ENCODE measurements at regions not wholly inside any gene's neighbourhood (a gene's known extent, or its start where the extent isn't known, plus 50 kb on each side); places are given as distances from the start of the nearest gene placed in this dataset.

DNA sequence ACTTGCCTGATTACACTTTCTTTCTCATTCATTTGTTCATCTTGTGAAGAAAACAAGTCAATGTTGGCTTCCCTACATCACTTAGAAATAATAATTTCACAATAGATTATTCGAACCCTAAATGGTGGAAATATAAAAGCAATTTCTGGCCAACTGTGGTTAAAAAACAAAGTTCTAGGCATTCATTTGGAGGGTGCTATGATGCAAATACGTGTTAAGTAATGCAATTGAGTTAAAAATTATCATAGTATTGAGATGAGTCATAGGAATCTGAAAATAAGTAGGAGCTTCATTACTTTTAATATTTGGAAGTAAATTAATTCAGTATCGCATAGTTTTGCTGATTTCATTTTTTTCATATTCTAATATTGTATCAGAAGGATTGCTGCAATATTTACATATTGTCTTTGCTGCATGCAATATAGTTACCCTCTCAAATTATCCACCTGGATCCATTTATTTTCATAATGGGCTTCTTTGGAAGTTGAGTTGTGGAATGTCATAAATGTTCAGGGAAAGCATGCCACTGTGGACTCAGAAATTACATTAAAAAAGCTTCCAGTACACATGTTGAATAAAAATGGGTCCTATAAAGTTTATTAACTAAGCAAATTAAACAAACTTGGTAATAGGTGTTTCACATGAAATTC, 647.7 kb upstream of the WWC1 start:
- no peak overlapping the region for H3K4me3 ChIP-seq (ENCODE audit: low read depth, low read length)
- peak; percentile 57 for DNase-seq (ENCODE audit: low read depth)
- TF ChIP-seq CTCF (IDR thresholded peaks at IDR 0.05; ENCODE audit: insufficient read depth, low read length): no peak

GRCh38 chr5:167644619-167645018, 646.8 kb upstream of the WWC1 start:
- DNase-seq (ENCODE audit: low read depth): no peak
- no peak for TF ChIP-seq CTCF (IDR thresholded peaks at IDR 0.05; ENCODE audit: insufficient read depth, low read length)
- no peak overlapping the region for H3K4me3 ChIP-seq (ENCODE audit: low read depth, low read length)

- H3K4me3 ChIP-seq (ENCODE audit: low read depth, low read length): no peak overlapping the region
- no peak for DNase-seq (ENCODE audit: low read depth)
- TF ChIP-seq CTCF (IDR thresholded peaks at IDR 0.05; ENCODE audit: insufficient read depth, low read length): no peak
Observed at GRCh38 chr5:167649471-167649870, 642.0 kb upstream of the WWC1 start.

DNA sequence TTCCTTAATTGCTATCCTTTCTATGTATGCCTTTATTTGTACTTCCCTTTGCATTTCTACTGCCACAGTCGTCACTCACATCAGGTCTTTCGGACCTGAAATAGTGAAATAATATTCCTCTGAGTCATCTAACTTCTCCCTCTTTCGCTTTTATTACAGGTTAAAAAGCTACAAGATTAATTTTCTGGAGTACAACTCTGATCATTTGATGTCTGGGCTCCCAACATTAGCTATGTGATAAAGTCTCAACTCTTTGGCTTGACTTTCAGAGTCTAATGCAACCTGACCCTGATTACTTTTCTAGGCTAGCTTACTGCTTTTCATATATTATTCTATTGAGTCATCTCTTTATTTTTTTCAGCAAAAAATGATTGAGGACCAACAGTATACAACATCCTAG, 638.8 kb upstream of the WWC1 start:
- no peak overlapping the region for H3K4me3 ChIP-seq (ENCODE audit: low read depth, low read length)
- no peak for TF ChIP-seq CTCF (IDR thresholded peaks at IDR 0.05; ENCODE audit: insufficient read depth, low read length)
- no peak for DNase-seq (ENCODE audit: low read depth)

DNA sequence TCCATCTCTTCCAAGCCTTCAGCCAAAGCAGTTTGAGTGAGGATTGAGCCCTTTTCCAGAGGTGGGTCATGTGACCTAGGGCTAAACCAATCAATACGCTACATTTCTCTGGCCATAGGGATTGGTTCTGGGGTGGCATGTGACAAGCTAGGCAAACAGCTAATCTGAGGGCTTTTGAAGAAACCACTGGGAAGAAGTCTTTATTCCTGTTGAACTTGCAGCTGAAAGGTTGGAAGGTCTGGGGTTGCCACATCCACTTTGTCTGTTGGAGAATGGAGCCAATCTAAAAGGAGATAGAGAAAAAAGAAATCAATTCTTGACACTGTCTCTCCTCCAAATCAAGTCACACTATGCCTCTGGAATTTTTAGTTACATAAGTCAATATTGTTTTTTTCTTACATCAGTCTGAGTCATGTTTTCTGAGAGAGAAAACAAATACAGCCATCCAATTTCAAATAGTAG, 637.8 kb upstream of the WWC1 start:
- DNase-seq (ENCODE audit: low read depth): peak; percentile 45
- H3K4me3 ChIP-seq (ENCODE audit: low read depth, low read length): no peak overlapping the region
- no peak for TF ChIP-seq CTCF (IDR thresholded peaks at IDR 0.05; ENCODE audit: insufficient read depth, low read length)

GRCh38 chr5:167657016-167657415, 634.4 kb upstream of the WWC1 start:
- DNase-seq (ENCODE audit: low read depth): no peak
- no peak for TF ChIP-seq CTCF (IDR thresholded peaks at IDR 0.05; ENCODE audit: insufficient read depth, low read length)
- H3K4me3 ChIP-seq (ENCODE audit: low read depth, low read length): no peak overlapping the region

- DNase-seq (ENCODE audit: low read depth): no peak
- no peak overlapping the region for H3K4me3 ChIP-seq (ENCODE audit: low read depth, low read length)
- no peak for TF ChIP-seq CTCF (IDR thresholded peaks at IDR 0.05; ENCODE audit: insufficient read depth, low read length)
Observed at GRCh38 chr5:167658889-167659288, 632.6 kb upstream of the WWC1 start.
